Hematopoietic multipotent progenitor cell treated with erythropoietin and hydrocortisone succinate and interleukin-3 and kit ligand, for 6 days (in vitro differentiated cells): ENCODE measurements at regions not wholly inside any gene's neighbourhood (a gene's known extent, or its start where the extent isn't known, plus 50 kb on each side); places are given as distances from the start of the nearest gene placed in this dataset.
A peak's percentile ranks its signal among the peaks of the same experiment; 100 is the strongest.
"Not testable (repeated sequence)": the region's sequence is repeated elsewhere in the genome, so short reads cannot be mapped to it uniquely, and the experiment has no call there.

Experiments used
- DNase-seq: peaks from one replicate; pipeline ENCODE4 v3.0.0-alpha.2; 2015

DNA sequence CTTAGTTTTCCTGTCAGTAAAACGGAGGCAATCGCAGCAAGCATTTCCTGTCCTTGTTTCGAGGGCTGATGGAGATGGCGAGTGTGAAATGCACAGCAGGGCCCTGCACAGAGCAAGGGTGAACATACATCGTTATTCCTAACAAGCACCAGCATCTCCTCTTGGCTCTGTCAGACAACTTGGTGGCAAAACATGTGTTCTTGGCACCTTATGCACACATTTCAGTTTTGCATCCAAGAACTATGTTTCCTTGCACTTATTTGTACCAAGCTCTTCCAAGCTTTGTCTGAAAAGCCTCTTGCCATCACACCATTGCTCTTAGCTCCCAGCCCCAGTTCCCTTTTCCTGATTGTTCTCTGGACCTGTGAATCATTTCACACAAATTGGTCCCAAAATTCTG is 132.9 kb upstream of the GRB10 start:
- no peak for DNase-seq

DNA sequence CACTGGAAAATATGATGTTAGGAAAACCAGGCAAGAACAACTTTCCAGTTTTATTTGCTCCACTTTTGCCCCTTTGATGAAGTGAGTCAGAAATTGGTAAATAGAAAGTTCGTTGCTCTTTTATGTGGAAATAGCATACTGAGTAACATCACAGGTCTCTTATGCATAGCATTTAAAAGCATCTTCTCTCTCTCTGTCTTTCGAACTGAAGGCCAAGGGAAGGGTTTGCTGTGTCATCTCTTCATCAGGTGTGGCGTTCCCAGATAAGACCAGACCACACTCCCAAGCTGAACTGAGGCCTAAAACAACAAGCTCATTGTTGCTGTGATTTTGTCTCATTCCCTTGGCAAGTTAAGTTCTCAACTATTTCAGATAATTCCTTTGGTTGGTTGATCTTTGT is 131.8 kb upstream of the GRB10 start:
- peak; percentile 4 for DNase-seq

DNA sequence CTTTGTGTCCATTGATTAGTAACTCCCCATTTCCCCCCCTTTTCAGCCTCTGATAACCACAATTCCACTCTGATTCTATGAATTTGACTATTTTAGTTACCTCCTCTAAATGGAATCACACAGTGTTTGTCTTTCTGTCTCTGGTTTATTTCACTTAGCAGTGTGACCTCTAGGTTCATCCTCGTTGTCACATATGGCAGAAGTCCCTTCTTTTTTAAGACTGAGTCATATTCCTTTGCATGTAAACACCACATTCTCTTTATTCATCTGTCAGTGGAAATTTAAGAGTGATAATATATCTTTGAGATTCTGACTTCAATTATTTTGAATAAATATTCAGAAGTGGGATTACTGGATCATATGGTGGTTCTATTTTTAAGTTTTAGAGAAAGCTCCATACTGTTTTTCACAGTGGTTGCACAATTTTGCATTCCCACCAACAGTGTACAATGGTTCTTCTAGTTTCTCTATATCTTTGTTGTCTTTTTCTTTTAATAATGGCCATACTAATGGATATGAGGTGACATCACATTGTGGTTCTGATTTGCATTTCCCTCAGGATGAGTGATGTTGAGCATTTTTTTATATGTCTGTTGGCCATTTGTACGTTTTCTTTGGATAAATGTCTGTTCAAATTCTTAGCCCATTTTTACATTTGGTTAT is 126.1 kb upstream of the GRB10 start:
- no peak for DNase-seq

DNA sequence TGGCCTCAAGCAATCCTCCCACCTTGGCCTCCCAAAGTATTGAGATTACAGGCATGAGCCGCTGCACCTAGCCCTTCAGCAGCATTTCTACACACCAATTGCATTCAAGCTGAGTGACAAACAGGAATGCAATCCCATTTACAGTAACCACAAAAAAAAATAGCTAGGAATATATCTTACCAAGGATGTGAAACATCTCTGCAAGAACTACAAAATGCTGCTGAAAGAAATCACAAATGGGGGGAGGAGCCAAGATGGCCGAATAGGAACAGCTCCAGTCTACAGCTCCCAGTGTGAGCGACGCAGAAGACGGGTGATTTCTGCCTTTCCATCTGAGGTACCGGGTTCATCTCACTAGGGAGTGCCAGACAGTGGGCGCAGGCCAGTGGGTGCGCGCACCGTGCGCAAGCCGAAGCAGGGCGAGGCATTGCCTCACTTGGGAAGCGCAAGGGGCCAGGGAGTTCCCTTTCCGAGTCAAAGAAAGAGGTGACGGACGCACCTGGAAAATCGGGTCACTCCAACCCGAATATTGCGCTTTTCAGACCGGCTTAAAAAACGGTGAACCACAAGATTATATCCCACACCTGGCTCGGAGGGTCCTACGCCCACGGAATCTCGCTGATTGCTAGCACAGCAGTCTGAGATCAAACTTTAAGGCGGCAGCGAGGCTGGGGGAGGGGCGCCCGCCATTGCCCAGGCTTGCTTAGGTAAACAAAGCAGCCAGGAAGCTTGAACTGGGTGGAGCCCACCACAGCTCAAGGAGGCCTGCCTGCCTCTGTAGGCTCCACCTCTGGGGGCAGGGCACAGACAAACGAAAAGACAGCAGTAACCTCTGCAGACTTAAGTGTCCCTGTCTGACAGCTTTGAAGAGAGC is 116.1 kb upstream of the GRB10 start:
- DNase-seq, result not testable (repeated sequence)

DNA sequence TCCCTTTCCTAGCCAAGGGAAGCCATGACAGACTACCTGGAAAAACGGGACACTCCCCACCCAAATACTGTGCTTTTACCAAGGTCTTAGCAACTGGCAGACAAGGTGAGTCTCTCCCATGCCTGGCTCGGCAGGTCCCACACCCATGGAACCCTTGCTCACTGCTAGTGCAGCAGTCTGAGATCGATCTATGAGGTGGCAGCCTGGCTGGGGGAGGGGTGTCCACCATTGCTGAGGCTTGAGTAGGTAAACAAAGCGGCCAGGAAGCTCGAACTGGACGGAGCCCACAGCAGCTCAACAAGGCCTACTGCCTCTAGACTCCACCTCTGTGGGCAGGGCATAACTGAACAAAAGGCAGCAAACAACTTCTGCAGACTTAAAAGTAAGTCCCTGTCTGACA is 104.4 kb upstream of the GRB10 start:
- not testable (repeated sequence) for DNase-seq

DNA sequence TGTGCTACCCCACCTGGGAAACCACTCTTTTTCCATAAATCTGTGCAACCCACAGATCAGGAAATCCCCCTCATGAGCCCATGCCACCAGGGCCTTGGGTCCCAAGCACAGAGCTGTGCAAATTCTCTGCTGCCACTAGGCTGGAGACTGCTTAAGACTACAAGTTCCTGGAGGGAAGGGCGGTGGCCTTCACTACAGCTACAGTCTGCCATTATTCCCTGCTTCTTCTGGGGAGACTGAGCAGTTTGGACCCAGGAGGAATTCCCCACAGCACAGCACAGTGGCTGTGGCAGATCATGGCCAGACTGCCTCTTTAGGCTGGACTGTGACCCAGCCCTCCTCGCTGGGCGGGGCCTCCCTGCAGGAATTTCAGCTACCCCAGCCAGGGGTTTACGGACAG is 89.7 kb upstream of the GRB10 start:
- no peak for DNase-seq

DNA sequence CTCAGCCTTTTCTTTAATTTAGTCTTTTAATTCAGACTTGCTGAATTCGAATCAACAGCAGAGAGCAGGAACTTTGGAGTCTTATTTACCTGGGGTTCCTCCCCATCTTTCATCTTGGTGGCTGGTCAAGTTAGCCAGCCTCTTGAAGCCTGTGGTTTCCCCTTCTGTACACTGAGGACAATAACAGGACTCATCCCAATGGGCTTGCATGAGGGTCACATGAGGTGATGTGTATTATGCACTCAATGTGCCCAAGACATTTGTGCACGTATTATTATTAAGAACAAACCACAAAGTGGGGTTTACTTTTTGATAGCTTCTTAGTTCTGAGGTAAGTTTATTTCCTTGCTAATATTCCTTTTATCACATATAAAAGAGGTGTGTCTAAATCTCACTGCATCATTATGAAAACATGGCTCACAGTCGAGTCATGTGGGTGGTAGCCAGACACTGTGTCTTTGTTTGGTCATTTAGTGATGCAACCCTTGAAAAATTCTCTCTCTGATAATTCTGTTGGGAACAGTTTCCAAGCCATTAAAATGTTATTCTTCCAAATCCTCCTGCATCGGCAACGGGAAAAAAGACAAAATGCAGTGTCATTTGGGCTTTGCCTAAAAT is 86.5 kb upstream of the GRB10 start:
- DNase-seq, result no peak

DNA sequence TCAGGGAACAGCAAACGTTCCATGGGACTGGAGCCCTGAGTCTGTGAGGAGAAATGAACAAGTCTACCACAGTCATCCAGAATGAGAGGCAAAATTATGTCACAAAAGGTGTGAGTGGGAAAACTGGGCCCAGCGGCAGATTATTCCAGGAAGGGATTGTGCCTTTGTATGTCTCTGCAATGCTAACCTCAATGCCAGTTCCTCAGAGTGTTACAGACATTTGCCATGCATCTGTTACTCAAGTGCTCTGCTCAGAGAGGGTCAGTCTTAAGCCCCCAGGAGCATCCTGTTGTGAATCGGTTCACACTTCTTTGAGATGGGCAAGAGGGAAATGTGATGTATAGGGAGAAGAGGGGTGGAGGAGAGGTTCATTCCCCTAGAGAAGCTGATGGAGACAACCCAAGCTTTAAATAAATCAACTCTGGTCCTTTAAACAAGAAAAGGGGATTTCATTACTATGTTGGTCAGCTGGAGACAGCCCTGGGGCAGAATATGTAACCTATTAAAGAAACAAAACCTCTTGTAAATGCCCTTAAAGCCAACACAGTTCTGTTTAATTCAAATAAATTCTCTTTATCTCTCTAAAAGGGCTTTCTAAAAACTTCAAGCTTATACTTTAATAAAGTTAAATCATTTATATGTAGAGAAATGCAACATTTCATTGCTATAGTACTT is 85.9 kb upstream of the GRB10 start:
- DNase-seq, result no peak

DNA sequence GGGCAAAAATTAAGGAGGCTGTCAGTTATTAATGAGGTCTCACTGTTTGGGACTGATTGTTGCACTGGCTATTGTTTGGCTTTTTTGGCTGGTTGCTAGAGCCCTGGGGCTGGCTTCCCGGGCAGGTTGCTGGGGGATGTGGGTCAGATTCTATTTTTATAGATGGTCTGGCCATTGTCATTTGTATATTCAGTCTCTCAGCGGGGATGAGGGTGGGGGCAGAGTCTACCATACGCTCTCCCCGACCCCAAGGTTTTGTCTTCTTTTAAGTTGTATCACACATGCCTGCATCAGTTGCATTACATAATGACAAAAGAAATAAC is 84.3 kb upstream of the GRB10 start:
- DNase-seq, result no peak

DNA sequence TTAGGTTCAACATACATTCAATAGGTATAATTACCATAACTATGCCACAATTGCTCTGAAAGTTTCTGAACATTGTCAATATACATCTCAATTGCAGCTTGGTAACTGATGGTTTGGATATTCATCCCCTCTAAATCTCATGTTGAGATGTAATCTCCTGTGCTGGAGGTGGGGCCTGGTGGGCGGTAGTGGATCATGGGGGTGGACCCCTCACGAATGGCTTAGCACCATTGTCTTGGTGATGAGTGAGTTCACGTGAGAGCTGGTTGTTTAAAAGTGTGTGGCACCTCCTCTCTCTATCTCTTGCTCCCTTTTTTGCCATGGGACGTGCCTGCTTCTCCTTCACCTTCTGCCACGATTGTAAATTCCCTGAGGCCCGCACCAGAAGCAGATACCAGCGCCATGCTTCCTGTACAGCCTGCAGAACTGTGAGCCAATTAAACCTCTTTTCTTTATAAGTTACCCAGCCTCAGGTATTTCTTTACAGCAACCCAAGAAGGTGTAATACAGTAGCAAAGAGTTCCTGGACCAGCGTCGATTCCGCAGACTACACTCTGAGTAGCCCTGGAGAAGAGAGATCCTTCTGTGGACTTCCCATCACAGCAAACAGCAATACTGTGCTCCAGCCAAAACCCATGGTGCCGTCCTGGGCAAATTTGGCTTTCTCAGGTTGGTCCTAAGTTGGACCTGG is 83.8 kb upstream of the GRB10 start:
- DNase-seq, result no peak

DNA sequence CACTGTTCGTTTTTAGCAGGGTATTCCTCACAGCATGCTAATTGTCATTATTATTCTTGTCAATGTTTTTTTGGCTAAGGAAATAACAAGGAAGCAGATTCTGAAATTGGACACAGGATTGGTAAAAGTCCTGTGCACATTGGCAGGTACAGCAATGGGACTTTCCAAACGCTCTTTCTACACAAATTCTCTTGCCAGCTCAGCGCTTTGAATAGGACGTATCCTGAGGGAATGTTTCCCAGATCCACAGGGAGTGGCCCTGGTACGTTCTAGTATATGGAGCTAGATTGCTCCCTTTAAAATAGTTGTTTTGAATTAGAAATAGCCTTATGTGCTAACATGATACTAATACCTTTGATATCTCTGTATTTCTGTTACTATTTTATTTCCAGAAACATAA is 82.8 kb upstream of the GRB10 start:
- no peak for DNase-seq

DNA sequence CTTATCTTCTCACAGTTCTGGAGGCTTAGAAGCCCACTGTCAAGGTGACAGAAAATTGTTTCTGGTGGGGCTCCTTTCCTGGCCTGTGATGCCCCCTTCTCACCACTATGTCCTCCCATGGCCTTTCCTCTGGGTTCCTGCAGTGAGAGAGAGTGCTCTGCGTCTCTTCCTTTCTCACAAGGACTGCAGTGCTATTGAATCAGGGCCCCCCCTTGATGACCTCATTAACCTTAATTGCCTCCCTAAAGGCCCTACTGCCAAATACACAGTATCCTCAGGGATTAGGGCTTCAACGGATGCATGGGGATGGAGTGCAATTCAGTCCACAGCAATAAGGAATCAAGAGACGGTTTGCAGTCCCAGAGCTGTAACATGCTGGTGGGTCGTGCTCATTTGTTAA is 82.0 kb upstream of the GRB10 start:
- DNase-seq, result no peak

DNA sequence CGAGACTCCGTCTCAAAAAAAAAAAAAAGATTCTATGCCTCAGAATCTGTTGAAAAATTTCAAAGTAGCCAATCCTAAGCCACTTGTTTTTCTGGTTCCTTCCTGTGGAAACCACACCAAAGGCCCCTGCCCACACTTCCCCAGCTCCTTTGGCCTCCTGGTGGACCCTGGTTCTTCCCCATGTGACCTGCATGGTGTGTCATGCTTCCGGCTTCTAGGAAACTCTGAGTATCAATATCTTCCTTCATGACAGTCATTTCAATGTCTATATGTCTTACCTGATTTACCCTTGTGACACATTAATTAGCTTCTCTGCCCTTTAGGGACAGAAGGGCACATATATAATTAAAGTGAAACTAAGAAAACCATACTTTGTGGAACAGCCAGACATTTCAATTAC is 80.4 kb upstream of the GRB10 start:
- DNase-seq, result no peak

DNA sequence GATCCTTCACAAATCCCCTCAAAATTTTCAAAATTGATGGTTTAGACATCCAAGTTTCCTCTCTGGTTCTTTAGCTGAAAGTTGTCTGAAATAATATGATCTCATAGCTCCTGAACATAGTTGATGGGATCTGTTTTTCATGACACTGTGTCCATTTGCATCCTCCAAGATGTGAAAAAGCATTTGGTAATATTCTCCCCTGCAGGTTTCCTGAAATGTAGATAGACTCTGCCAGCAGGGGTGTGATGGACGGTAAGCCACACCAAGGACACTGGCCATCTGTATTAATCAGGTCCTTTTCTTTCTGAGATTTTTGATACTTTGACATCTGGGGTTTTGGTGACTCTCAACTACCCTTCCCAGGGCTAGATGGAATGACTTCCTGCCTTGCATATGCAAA is 79.6 kb upstream of the GRB10 start:
- no peak for DNase-seq

DNA sequence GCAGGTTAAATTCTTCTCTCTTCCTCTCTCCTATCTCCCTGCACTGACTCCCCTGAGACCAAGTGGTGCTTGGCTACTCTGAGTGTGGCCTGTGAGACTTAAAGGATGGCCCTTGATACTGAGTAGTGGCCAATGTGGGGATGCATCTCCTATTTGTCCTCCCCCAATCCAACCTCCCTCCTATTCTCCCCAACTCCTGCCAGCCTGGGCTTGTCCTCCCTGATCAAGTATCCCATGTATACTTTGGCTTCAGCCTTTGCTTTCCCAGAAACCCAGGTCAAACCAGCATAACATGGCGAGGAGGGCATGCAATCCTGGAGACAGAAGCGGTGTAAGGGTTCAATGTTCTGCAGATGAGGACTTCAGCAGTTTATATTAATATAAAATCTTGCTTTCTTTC is 77.9 kb upstream of the GRB10 start:
- no peak for DNase-seq

DNA sequence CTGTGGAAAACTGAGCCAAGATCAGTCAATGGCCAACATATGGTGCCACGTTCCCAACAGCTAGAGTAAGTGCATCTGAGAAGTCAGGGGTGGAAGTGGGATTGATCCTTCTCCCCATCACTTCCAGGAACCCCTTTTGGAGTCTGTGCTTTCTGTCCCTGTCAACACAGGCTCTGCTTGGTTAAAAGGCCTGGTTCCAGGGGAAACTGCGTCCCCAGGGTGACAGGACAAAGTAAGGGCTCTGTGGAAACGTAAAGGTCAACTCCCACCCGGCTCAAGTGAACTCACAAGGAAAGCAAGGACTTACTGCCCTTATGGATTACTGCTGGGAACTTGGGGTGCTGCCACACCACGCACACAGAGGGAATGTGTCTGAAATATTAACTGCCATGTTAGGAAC is 77.5 kb upstream of the GRB10 start:
- DNase-seq, result no peak

DNA sequence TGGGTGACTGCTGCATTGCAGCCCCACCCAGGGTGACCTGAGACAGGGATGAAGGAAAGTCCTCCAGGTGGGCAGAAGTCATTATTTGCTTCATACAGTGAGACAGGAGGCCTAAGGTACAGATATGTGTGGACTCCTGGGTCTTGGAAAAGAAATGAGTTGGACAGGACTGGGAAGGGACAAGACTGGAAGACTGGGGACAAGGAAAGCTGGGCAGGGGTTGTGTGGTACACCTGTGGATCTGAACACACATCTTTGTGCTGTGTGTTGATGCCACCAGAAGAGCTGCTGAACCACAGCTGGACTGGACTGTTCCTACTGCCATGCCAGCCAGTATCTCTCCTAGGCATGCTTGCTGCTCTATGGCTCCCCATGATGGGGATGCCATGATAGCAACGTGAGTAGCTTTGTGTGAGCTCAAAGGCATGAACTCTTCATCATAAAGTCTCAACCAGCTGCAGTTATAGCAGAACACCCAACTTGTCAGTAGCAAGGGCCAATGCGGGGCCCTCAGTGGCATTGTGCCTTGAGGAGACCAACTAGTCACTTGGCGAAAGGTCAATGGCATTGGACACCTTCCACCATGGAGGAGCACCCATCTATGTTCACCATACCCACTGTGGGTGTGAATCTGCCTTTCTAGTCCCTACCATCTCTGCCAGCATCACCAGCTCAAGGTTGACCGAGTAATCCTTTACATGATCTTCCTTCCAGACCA is 76.0 kb upstream of the GRB10 start:
- no peak for DNase-seq

DNA sequence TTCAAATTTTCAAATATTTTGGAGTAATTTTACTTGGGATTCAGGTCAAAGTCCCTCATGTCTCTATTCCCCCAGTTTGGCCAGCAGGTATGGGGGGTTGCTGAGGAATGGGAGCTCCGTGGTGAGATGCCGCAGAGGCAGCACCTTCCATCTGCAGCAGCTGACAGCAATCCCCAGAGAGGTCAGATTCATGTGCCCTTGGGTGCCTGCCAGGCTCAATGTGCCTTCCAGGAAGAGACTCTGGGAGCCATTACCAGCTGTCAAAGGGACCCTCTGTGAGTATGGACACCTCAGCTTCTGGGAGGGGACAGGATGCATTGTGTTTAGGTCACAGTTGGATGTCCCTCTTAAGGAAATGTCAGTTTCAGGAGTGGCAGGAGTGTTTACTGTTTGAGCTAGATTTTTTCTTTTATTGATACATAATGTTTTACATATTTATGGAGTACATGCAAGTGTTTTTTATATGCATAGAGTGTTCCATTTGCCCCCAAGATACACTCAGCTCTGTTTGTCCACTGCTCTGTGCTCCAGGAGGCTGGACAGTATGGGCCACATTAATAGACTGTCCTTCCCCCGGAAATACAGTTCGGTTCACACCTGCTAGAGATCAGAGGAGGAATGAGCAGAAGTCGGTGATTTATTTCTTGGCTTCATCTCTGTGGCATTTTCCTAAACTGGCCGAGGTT is 75.3 kb upstream of the GRB10 start:
- DNase-seq, result no peak

DNA sequence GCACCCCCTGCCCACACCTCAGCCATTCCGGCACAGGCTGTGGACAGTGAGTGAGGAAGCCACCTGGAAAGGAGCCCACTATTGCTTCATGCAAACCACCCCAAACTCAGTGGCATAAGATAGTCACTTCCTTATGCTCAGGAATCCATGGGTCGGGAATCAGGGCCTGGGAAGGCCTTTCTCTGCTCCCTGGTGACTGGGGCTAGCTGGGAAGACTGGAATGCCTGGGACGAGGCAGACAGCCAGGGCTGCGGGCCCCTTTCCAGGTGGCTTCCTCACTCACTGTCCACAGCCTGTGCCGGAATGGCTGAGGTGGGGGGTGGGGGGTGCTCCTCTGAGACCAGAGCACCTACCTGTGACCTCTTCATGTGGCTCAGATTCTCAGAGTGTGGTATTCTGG is 74.1 kb upstream of the GRB10 start:
- no peak for DNase-seq

DNA sequence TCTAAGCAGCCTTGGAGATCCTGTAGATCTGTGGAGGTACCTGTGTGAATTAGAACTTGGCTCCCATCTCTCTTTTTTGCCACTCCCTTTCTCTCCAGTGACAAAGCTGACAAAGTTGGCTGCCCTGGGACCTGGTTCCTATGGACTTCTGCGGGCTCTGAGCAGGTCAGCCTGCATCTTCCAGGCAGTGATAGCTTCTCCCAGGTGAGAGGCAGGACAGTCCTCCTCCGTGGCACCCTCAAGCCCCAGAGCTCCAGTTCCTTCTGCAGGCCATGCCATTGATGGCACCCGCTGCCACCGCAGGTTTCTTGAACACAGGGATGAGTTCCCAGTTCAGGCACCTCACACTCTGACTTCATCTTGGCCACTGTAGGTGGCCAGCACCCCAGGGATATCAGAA is 73.5 kb upstream of the GRB10 start:
- DNase-seq, result no peak

DNA sequence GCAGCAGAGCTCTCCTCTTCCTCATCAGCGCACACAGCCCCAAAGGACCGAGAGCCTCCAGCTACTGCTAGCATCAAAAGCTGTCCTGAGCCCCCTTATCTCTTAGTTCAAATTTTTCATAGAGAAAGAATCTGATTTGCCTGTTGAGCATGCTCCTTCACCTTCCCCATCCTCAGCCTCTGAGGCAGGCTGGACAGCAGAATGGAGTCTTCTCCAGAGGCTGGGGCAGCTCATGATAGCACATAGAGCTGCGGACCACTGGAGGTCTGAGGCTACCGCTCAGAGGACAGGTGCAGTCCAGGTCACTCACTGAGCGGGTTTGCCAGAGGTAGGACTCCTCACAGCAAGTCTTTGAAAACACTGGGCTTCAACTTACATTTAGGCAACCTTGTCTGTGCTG is 72.8 kb upstream of the GRB10 start:
- DNase-seq, result no peak

DNA sequence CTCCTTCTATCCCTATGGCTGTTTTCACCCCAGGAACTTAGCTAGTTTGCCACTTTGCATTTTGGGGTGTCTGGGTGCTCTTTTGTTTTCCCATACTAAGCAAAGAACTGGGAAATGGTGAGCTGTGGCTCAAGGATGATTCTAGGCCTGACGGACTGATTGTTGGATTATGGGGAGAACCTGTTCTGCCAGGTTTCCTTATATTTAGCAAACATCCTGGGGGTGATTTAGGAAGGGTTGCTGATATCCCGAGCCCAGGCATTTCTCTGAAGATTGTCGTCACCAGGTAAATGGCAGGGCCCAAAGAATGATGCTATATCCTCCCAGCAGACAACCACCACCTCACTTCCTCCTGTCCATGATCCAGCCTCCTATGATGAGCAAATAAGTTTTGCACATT is 72.1 kb upstream of the GRB10 start:
- DNase-seq, result no peak
